K562 (cell line): ENCODE measurements at regions not wholly inside any gene's neighbourhood (a gene's known extent, or its start where the extent isn't known, plus 50 kb on each side); places are given as distances from the start of the nearest gene placed in this dataset.

Experiments
- ATAC-seq: fragments of 200-7000 bp; cut with Tn5 transposase; 3 replicates; pipeline ENCODE4 v1.9.1; 2020; ENCODE audit warnings: moderate library complexity
- BruUV-seq: library from RNA; stranded (reverse); fragments of 400-500 nt; replicated peaks from 2 replicates; lab custom pipeline; 2021; lab: Mats Ljungman, UMichigan
- CTCF ChIA-PET: fragments of 300-600 bp; formaldehyde crosslinking; extraction: SDS; loops from one replicate; lab custom pipeline; 2021; ENCODE audit warnings: low intra/inter-chr PET ratio; lab: Yijun Ruan, JAX
- POLR2A ChIA-PET: fragments of 300-600, 350-650 bp; sonication (Branson Sonifier 250); formaldehyde crosslinking; extraction: SDS; loops from one replicate; lab custom pipeline; 2021; ENCODE audit warnings: antibody characterized with exemption, inconsistent platforms; lab: Yijun Ruan, JAX
- DNase-seq, 4 experiments: peaks; one replicate each; pipeline versions ENCODE4 v3.0.0 to v3.0.0-alpha.2; 2011 to 2018; ENCODE audit warnings: low spot score in 3 of 4, mixed read lengths in 3 of 4; ENCODE audit errors: extremely low read depth in 1 of 4
- FAIRE-seq: peaks from 2 replicates; lab custom pipeline; 2011; peaks lifted over from hg19 to GRCh38; lab: Jason Lieb, UNC
- H2AFZ ChIP-seq: 2 replicates; pipeline ENCODE4 v1.6.0; 2011; ENCODE audit warnings: low read depth, low read length, control low read depth, inconsistent platforms
- H3K27ac ChIP-seq: fragments of 200-600 bp; 3 replicates; pipeline ENCODE4 v1.8.0; 2011; ENCODE audit warnings: low read depth, mild to moderate bottlenecking, control low read depth, inconsistent platforms, low read length, moderate library complexity, mixed read lengths; ENCODE audit errors: extremely low read depth
- H3K27me3 ChIP-seq, 2 experiments: fragments of 300-600 bp in 1 of 2; 2 replicates in 1 of 2; 3 replicates in 1 of 2; pipeline versions ENCODE4 v1.6.0 to v1.8.0; 2011; ENCODE audit warnings: inconsistent platforms in 2 of 2, low read length in 2 of 2, mild to moderate bottlenecking in 1 of 2, mixed read lengths in 1 of 2, moderate library complexity in 1 of 2; ENCODE audit not compliant: control insufficient read depth in 2 of 2, insufficient read depth in 2 of 2
- H3K36me3 ChIP-seq: fragments of 300-600 bp; 3 replicates; pipeline ENCODE4 v1.8.0; 2011; ENCODE audit warnings: mild to moderate bottlenecking, low read length, inconsistent platforms; ENCODE audit not compliant: control insufficient read depth, insufficient read depth
- H3K4me1 ChIP-seq, 2 experiments: fragments of 200-600 bp in 1 of 2; replicated peaks in 1 of 2; 2 replicates in 1 of 2; 3 replicates in 1 of 2; pipeline versions ENCODE4 v1.5.1 to v1.8.0; 2011; ENCODE audit warnings: inconsistent platforms in 2 of 2, low read length in 2 of 2, mild to moderate bottlenecking in 1 of 2, mixed read lengths in 1 of 2, moderate library complexity in 1 of 2; ENCODE audit not compliant: control insufficient read depth in 2 of 2, insufficient read depth in 2 of 2
- H3K4me2 ChIP-seq: 2 replicates; pipeline ENCODE4 v1.6.1; 2011; ENCODE audit warnings: low read length, control low read depth, inconsistent platforms, mixed read lengths; ENCODE audit not compliant: insufficient read depth
- H3K4me3 ChIP-seq: fragments of 200-600 bp; sonication (generic), shearing (Covaris generic); 2 replicates; pipeline ENCODE4 v1.5.1; 2016; ENCODE audit warnings: control low read depth, inconsistent platforms
- H3K79me2 ChIP-seq: fragments of 200-600 bp; 3 replicates; pipeline ENCODE4 v1.8.0; 2011; ENCODE audit warnings: low read length, inconsistent platforms; ENCODE audit not compliant: control insufficient read depth, insufficient read depth
- H3K9ac ChIP-seq, 2 experiments: 2 replicates each; pipeline versions ENCODE4 v1.6.0 to v1.6.1; 2011; ENCODE audit warnings: low read depth in 2 of 2, low read length in 2 of 2, control low read depth in 1 of 2, inconsistent platforms in 1 of 2, mild to moderate bottlenecking in 1 of 2, mixed read lengths in 1 of 2; ENCODE audit not compliant: insufficient read depth in 1 of 2
- H3K9me1 ChIP-seq: one replicate; pipeline ENCODE4 v1.6.0; 2011; ENCODE audit warnings: inconsistent platforms, mild to moderate bottlenecking, low read length, moderate library complexity; ENCODE audit not compliant: control insufficient read depth, insufficient read depth
- H3K9me3 ChIP-seq: replicated peaks from 2 replicates; pipeline ENCODE4 v1.5.1; 2011; ENCODE audit warnings: low read depth, low read length, inconsistent platforms; ENCODE audit not compliant: control insufficient read depth, insufficient read depth
- H4K20me1 ChIP-seq: replicated peaks from 2 replicates; pipeline ENCODE4 v1.6.1; 2011; ENCODE audit warnings: low read length, inconsistent platforms, mixed read lengths; ENCODE audit not compliant: control insufficient read depth, insufficient read depth
- CBFB ChIP-seq: sonication (generic); formaldehyde crosslinking; IDR thresholded peaks from 2 replicates; pipeline ENCODE4 v1.4.0; 2020; ENCODE audit warnings: mild to moderate bottlenecking, missing genetic modification reagents
- CEBPB ChIP-seq: fragments of 450-650 bp; IDR thresholded peaks from 2 replicates; pipeline ENCODE4 v1.6.1; 2016; ENCODE audit warnings: missing genetic modification characterization, missing compliant biosample characterization
- CHD4 ChIP-seq: fragments of 200-600 bp; sonication (generic); IDR thresholded peaks from 3 replicates; pipeline ENCODE4 v1.6.1; 2012; ENCODE audit warnings: low read depth, mild to moderate bottlenecking, mixed read lengths, low read length, inconsistent platforms; ENCODE audit not compliant: insufficient read depth, insufficient replicate concordance, poor library complexity, severe bottlenecking
- MCM7 ChIP-seq, 2 experiments: fragments of 450-650 bp; IDR thresholded peaks; 2 replicates each; pipeline ENCODE4 v1.6.1; 2016 to 2018
- MEF2D ChIP-seq: conservative IDR thresholded peaks from 2 replicates; pipeline ENCODE4 v1.6.1; 2016; ENCODE audit warnings: low read depth, missing genetic modification characterization, missing compliant biosample characterization
- NCOA1 ChIP-seq: fragments of 450-650 bp; IDR thresholded peaks from 2 replicates; pipeline ENCODE4 v1.6.1; 2016; ENCODE audit warnings: low read depth
- NCOA4 ChIP-seq: fragments of 450-650 bp; IDR thresholded peaks from 2 replicates; pipeline ENCODE4 v1.6.1; 2018; ENCODE audit warnings: mild to moderate bottlenecking; ENCODE audit not compliant: partially characterized antibody
- POLR2A ChIP-seq: fragments of 450-650 bp; conservative IDR thresholded peaks from 2 replicates; pipeline ENCODE4 v1.6.1; 2016
- SREBF1 ChIP-seq: fragments of 150-350 bp; IDR thresholded peaks from 2 replicates; pipeline ENCODE4 v1.6.1; 2014; ENCODE audit warnings: antibody characterized with exemption, low read depth, low read length, borderline replicate concordance
- WHSC1 ChIP-seq: IDR thresholded peaks from one replicate; pipeline ENCODE4 v1.6.1; 2012; ENCODE audit warnings: low read length, control low read depth, inconsistent platforms
- ZKSCAN1 ChIP-seq: fragments of 150-350 bp; IDR thresholded peaks from 2 replicates; pipeline ENCODE4 v1.6.1; 2016; ENCODE audit warnings: low read depth, low read length
- ZNF311 ChIP-seq: fragments of 250-450 bp; sonication (Bioruptor Pico); IDR thresholded peaks from 2 replicates; pipeline ENCODE4 v1.4.0; 2020; ENCODE audit warnings: mild to moderate bottlenecking, moderate library complexity
- ZNF695 ChIP-seq: fragments of 450-650 bp; formaldehyde crosslinking; IDR thresholded peaks from 2 replicates; pipeline ENCODE4 v1.4.0; 2020; ENCODE audit warnings: mild to moderate bottlenecking, moderate library complexity
- WGBS: fragments of 100-300 bp; shearing (Covaris generic); methylation state at CpG from one replicate; pipeline ENCODE4 v1.1.6; 2016; ENCODE audit warnings: low coverage, mixed read lengths; ENCODE audit not compliant: insufficient coverage; ENCODE audit errors: missing lambda C conversion rate; 5-methylcytosine and 5-hydroxymethylcytosine counted together
- in situ Hi-C: fragments of 300-500 bp; cut with MboI; formaldehyde crosslinking; loops from 4 replicates; pipeline ENCODE4 v1.15.0; 2018; ENCODE audit warnings: inconsistent platforms, mixed read lengths
- intact Hi-C: fragments of 100-400 bp; cut with micrococcal nuclease; formaldehyde crosslinking; loops from 2 replicates; pipeline ENCODE4 v1.14.2; 2022
- TF ChIP-seq, protein P1 (sequence below): fragments of 250-450 bp; sonication (Bioruptor Pico); IDR thresholded peaks from 2 replicates; pipeline ENCODE4 v1.8.0; 2022; ENCODE audit warnings: inconsistent platforms
- TF ChIP-seq, protein P2 (sequence below): fragments of 250-450 bp; sonication (Bioruptor Pico); IDR thresholded peaks from 2 replicates; pipeline ENCODE4 v1.8.0; 2021; ENCODE audit warnings: moderate library complexity, mild to moderate bottlenecking, inconsistent platforms
- TF ChIP-seq, protein P3 (sequence below): fragments of 250-450 bp; sonication (Bioruptor Pico); IDR thresholded peaks from 2 replicates; pipeline ENCODE4 v1.9.0; 2021; ENCODE audit warnings: mild to moderate bottlenecking

DNA sequence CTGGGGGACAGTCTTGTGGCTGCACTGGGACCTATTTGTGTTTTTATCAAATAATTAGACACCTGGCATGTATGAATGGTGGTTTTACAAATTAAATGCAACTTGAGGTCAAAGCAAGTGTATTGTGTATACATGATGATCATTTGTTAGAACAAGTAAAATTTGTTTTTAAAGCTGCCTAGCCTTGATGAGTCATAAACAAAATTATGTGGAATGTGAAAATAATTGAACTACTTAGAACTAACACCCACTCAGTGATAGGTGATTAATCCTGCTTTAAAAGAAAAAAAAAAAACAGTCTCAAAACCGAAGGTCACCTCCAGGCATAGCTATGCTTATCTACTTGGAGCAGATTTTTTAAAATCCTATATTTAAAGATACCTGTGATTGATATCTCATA is 770.3 kb upstream of the SLITRK5 start:
- H3K27ac ChIP-seq, result no peak overlapping the region
- WGBS, result 0% methylated on average over 1 of the region's 1 CpG
- intact Hi-C loops, result no loop called here

DNA sequence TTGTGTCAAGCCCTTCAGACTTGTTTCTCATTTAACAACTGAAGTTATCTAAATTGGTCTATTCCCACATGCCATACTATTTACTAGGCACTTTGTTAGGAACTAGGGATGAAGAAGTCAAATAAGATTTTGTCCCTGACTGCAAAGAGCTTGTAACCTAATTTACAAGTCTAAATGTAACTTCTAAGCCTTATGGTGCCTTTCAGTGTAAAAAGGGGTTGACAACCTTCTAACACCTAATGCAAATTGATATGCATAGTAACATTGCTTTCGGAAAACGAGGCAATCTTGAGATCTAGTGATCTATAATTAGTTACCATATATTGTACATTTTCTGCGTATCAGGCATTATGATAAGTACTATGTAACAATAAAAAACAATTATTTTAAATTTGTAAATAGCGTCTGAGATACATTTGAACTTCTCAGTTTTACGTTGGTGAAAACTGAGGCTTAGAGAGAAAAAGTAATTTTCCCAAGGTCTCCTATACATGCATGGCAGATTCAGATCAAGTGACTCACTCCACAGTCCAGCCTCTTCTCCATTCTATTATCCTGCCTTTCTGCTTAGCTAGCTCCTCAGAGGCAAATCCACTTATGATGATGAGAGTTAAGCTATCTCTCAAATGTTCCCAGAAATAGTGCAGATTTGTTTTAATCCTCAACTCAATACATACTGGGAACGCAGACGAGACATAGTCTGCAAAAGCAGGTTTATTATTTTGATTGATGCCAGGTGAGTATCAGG is 764.9 kb upstream of the SLITRK5 start:
- Histone ChIP-seq H3K4me2 (no peak overlapping the region), H3K27ac (no peak overlapping the region), H3K4me1 (no peaks in the 10 kb centered on the region), H3K36me3 (no peaks in the 10 kb centered on the region), H2AFZ (no peak overlapping the region), H3K79me2 (no peaks in the 10 kb centered on the region), H3K9ac (no peak overlapping the region), H3K4me3 (no peak overlapping the region), H3K9me3 (no peaks in the 10 kb centered on the region; the same call in 1 of the 2 replicates), H3K27me3 (no peaks in the 10 kb centered on the region), H4K20me1 (no peaks in the 10 kb centered on the region), H3K9me1 (no peaks in the 10 kb centered on the region)
- ChIA-PET POLR2A (no interaction called here), CTCF (no interaction called here)
- intact Hi-C loops (no loop called here), in situ Hi-C loops (no loop called here)
- DNase-seq (no peak), FAIRE-seq (no peak), ATAC-seq (no peak)
- no TSS peak for BruUV-seq
- 5% methylated on average over 7 of the region's 7 CpGs for WGBS
- no peak for TF ChIP-seq CHD4
- no peak for TF ChIP-seq CEBPB
- no peak for TF ChIP-seq NCOA1
- TF ChIP-seq WHSC1, result no peak
- no peak for TF ChIP-seq NCOA4
- no peak for TF ChIP-seq SREBF1
- TF ChIP-seq ZKSCAN1, result no peak
- TF ChIP-seq, protein P1, sequence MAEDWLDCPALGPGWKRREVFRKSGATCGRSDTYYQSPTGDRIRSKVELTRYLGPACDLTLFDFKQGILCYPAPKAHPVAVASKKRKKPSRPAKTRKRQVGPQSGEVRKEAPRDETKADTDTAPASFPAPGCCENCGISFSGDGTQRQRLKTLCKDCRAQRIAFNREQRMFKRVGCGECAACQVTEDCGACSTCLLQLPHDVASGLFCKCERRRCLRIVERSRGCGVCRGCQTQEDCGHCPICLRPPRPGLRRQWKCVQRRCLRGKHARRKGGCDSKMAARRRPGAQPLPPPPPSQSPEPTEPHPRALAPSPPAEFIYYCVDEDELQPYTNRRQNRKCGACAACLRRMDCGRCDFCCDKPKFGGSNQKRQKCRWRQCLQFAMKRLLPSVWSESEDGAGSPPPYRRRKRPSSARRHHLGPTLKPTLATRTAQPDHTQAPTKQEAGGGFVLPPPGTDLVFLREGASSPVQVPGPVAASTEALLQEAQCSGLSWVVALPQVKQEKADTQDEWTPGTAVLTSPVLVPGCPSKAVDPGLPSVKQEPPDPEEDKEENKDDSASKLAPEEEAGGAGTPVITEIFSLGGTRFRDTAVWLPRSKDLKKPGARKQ, result no peak
- TF ChIP-seq POLR2A, result no peak
- TF ChIP-seq, protein P2, sequence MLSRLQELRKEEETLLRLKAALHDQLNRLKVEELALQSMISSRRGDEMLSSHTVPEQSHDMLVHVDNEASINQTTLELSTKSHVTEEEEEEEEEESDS, result no peak
- no peak for TF ChIP-seq MEF2D (tag)
- no peak for TF ChIP-seq CBFB (CRISPR knock-in tag)
- TF ChIP-seq, protein P3, sequence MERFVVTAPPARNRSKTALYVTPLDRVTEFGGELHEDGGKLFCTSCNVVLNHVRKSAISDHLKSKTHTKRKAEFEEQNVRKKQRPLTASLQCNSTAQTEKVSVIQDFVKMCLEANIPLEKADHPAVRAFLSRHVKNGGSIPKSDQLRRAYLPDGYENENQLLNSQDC (CRISPR knock-in tag), result no peak

More for the DNA sequence above, 770.3 kb upstream of the SLITRK5 start:
- Histone ChIP-seq H3K79me2 (no peaks in the 10 kb centered on the region), H4K20me1 (no peaks in the 10 kb centered on the region), H3K36me3 (no peaks in the 10 kb centered on the region), H3K9me3 (no peaks in the 10 kb centered on the region)
- CTCF ChIA-PET, result no interaction called here
- no peak for DNase-seq
- in situ Hi-C loops, result no loop called here
- TF ChIP-seq ZNF695 (no peak), ZNF311 (no peak), MCM7 (IDR thresholded peaks at IDR 0.05) (no peak)
- TF ChIP-seq, all 486 proteins: peak for 0
- H2AFZ ChIP-seq, result no peak overlapping the region
- BruUV-seq, result no TSS peak
- no peak for ATAC-seq
- no peak overlapping the region for H3K9ac ChIP-seq
- no peak overlapping the region for H3K4me3 ChIP-seq
- no peaks in the 10 kb centered on the region for H3K27me3 ChIP-seq
- no peak for FAIRE-seq
- no peak overlapping the region for H3K4me2 ChIP-seq
- H3K9me1 ChIP-seq, result no peaks in the 10 kb centered on the region
- POLR2A ChIA-PET, result no interaction called here
- no peaks in the 10 kb centered on the region for H3K4me1 ChIP-seq
